ENCODE measurements at regions not wholly inside any gene's neighbourhood (a gene's known extent, or its start where the extent isn't known, plus 50 kb on each side); places are given as distances from the start of the nearest gene placed in this dataset.

DNA sequence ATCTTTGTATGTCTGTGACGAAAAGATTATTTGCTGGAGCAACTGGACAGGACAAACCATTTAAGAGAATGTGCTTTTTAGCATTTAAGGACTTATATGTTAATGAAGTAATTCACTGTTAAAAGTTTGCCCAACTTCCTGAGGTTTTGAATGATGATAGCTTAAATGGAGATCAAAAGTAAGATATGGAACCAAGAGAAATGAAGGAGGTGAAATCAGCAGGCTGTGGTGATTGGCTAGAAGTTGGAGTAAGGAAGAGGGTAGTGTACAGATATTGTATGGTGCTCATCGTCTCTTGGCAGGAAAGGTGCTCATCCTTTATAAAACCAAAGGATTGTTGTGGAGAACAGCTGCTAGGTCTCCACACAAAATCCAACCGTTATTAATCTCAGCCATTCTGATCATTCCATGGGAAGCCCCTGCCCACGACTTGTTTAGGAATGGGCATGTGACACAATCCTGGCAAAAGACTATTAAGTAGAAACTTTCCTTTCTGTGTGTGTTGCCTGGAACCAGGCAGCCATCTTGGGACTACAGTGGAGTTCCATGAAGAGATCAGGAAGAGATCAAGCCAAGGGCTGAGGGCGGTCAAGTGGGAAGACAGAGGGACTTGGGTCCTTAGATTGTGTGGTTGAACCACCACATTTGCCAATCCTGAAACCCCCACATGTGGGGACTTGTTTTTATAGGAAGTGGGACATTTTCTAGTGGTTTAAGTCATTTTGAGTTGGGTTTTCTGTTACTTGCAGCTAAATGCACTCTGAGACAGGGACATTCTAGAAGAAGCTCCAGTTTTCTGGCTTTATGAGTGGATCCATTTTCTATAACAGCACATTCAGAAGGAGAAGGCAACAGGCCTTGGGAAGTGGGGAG, 56.8 kb upstream of the CHST11 start:
- no peaks in the 10 kb centered on the region for H3K36me3 Mint-ChIP-seq (ENCODE audit: low read depth)
- ATAC-seq, result no peak
- ChIA-PET POLR2A (interaction anchor here (1.0 kb wide), 1 partner anchor 33 kb away, joined by 3 read pairs; no protein-coding TSS in a partner anchor), CTCF (interaction anchor here (1.4 kb wide), 1 partner anchor 18 kb away, joined by 5 read pairs; no protein-coding TSS in a partner anchor)
- peaks cover 3% of the 10 kb centered on the region for H3K9me3 Mint-ChIP-seq
- no peak overlapping the region for H3K4me3 Mint-ChIP-seq
- H3K27ac Mint-ChIP-seq, result no peak overlapping the region
- H3K4me1 Mint-ChIP-seq (ENCODE audit: low read depth), result peaks cover 2% of the 10 kb centered on the region
- H3K27me3 Mint-ChIP-seq, result no peaks in the 10 kb centered on the region
- no peak for DNase-seq
- intact Hi-C loops (cut with micrococcal nuclease), result no loop called here
- TF ChIP-seq CTCF (IDR thresholded peaks at IDR 0.05), result no peak

- POLR2A ChIA-PET, result interaction anchor here (0.5 kb wide), 1 partner anchor 124 kb away, joined by 4 read pairs; no protein-coding TSS in a partner anchor
- no peak overlapping the region for H3K4me3 Mint-ChIP-seq
- ATAC-seq, result no peak
- no peak for TF ChIP-seq CTCF (IDR thresholded peaks at IDR 0.05)
- H3K27me3 Mint-ChIP-seq, result no peaks in the 10 kb centered on the region
- no peak overlapping the region for H3K27ac Mint-ChIP-seq
- intact Hi-C loops (cut with micrococcal nuclease), result no loop called here
- H3K36me3 Mint-ChIP-seq (ENCODE audit: low read depth), result no peaks in the 10 kb centered on the region
- peaks cover 2% of the 10 kb centered on the region for H3K4me1 Mint-ChIP-seq (ENCODE audit: low read depth)
- CTCF ChIA-PET, result interaction anchor here (1.9 kb wide), 1 partner anchor 21 kb away, joined by 7 read pairs; no protein-coding TSS in a partner anchor
- no peak for DNase-seq
- H3K9me3 Mint-ChIP-seq, result no peaks in the 10 kb centered on the region
Observed at GRCh38 chr12:104402630-104403029, 54.1 kb upstream of the CHST11 start.

- CTCF ChIA-PET, result interaction anchor here (1.1 kb wide), 1 partner anchor 386 kb away, joined by 3 read pairs; no protein-coding TSS in a partner anchor
Observed at GRCh38 chr12:104404781-104405180, 52.0 kb upstream of the CHST11 start.

GRCh38 chr12:104406164-104406563, 50.6 kb upstream of the CHST11 start:
- Mint-ChIP-seq H3K27me3 (no peaks in the 10 kb centered on the region), H3K4me1 (ENCODE audit: low read depth) (no peaks in the 10 kb centered on the region), H3K4me3 (no peak overlapping the region), H3K9me3 (no peaks in the 10 kb centered on the region), H3K27ac (no peak overlapping the region), H3K36me3 (ENCODE audit: low read depth) (no peaks in the 10 kb centered on the region)
- intact Hi-C loops (cut with micrococcal nuclease), result no loop called here
- ChIA-PET POLR2A (no interaction called here), CTCF (interaction anchor here (1.9 kb wide), 1 partner anchor 24 kb away, joined by 8 read pairs; no protein-coding TSS in a partner anchor)
- no peak for DNase-seq
- ATAC-seq, result no peak
- TF ChIP-seq CTCF (IDR thresholded peaks at IDR 0.05), result no peak

More at GRCh38 chr12:104404781-104405180, 52.0 kb upstream of the CHST11 start:
- Mint-ChIP-seq H3K36me3 (ENCODE audit: low read depth) (no peaks in the 10 kb centered on the region), H3K9me3 (no peaks in the 10 kb centered on the region), H3K4me1 (ENCODE audit: low read depth) (peaks cover under 1% of the 10 kb centered on the region), H3K27ac (no peak overlapping the region), H3K27me3 (no peaks in the 10 kb centered on the region), H3K4me3 (no peak overlapping the region)
- ATAC-seq (no peak), DNase-seq (no peak)
- no peak for TF ChIP-seq CTCF (IDR thresholded peaks at IDR 0.05)
- POLR2A ChIA-PET, result no interaction called here
- intact Hi-C loops (cut with micrococcal nuclease), result no loop called here

All from activated CD8-positive, alpha-beta T cell treated with anti-CD3 and anti-CD28 coated beads for 36 hours (primary cell).